ENCODE measurements at regions not wholly inside any gene's neighbourhood (a gene's known extent, or its start where the extent isn't known, plus 50 kb on each side); places are given as distances from the start of the nearest gene placed in this dataset.

GRCh38 chr4:141538001-141538400, 98.4 kb upstream of the IL15 start:
- no peaks in the 10 kb centered on the region for H3K9me3 ChIP-seq
- H3K36me3 ChIP-seq = no peaks in the 10 kb centered on the region
- TF ChIP-seq CTCF (IDR thresholded peaks at IDR 0.05) = no peak
- ATAC-seq (no peak), DNase-seq (no peak)
- H3K27ac ChIP-seq = no peak overlapping the region
- H3K4me1 ChIP-seq = no peaks in the 10 kb centered on the region
- no peaks in the 10 kb centered on the region for H3K27me3 ChIP-seq
- intact Hi-C loops (cut with DNase I) = no loop called here
- H3K4me3 ChIP-seq = no peak overlapping the region

GRCh38 chr4:141540643-141541042, 95.7 kb upstream of the IL15 start:
- DNase-seq = no peak
- no peak for TF ChIP-seq CTCF (IDR thresholded peaks at IDR 0.05)
- Histone ChIP-seq H3K27ac (no peak overlapping the region), H3K27me3 (no peaks in the 10 kb centered on the region), H3K4me1 (no peaks in the 10 kb centered on the region), H3K9me3 (no peaks in the 10 kb centered on the region), H3K36me3 (no peaks in the 10 kb centered on the region), H3K4me3 (no peak overlapping the region)
- ATAC-seq = no peak
- intact Hi-C loops (cut with DNase I) = no loop called here

- Histone ChIP-seq H3K9me3 (no peaks in the 10 kb centered on the region), H3K36me3 (no peaks in the 10 kb centered on the region), H3K27ac (no peak overlapping the region), H3K4me1 (no peaks in the 10 kb centered on the region), H3K4me3 (no peak overlapping the region), H3K27me3 (no peaks in the 10 kb centered on the region)
- TF ChIP-seq CTCF (IDR thresholded peaks at IDR 0.05) = no peak
- intact Hi-C loops (cut with DNase I) = no loop called here
- DNase-seq (no peak), ATAC-seq (no peak)
Observed at GRCh38 chr4:141541851-141542250, 94.5 kb upstream of the IL15 start.

GRCh38 chr4:141543176-141543575, 93.2 kb upstream of the IL15 start:
- no peak for ATAC-seq
- intact Hi-C loops (cut with DNase I) = no loop called here

GRCh38 chr4:141543706-141544105, 92.7 kb upstream of the IL15 start:
- Histone ChIP-seq H3K9me3 (no peaks in the 10 kb centered on the region), H3K27me3 (no peaks in the 10 kb centered on the region), H3K4me3 (no peak overlapping the region), H3K27ac (no peak overlapping the region), H3K4me1 (no peaks in the 10 kb centered on the region), H3K36me3 (no peaks in the 10 kb centered on the region)
- no peak for TF ChIP-seq CTCF (IDR thresholded peaks at IDR 0.05)
- DNase-seq (no peak), ATAC-seq (no peak)
- intact Hi-C loops (cut with DNase I) = no loop called here

More at GRCh38 chr4:141543176-141543575, 93.2 kb upstream of the IL15 start:
- H3K4me3 ChIP-seq = no peak overlapping the region
- no peaks in the 10 kb centered on the region for H3K9me3 ChIP-seq
- no peak for DNase-seq
- H3K27ac ChIP-seq = no peak overlapping the region
- H3K4me1 ChIP-seq = no peaks in the 10 kb centered on the region
- TF ChIP-seq CTCF (IDR thresholded peaks at IDR 0.05) = no peak
- no peaks in the 10 kb centered on the region for H3K36me3 ChIP-seq
- no peaks in the 10 kb centered on the region for H3K27me3 ChIP-seq

GRCh38 chr4:141548791-141549190, 87.6 kb upstream of the IL15 start:
- Histone ChIP-seq H3K27ac (no peak overlapping the region), H3K36me3 (no peaks in the 10 kb centered on the region), H3K4me3 (no peak overlapping the region), H3K4me1 (no peaks in the 10 kb centered on the region), H3K27me3 (no peaks in the 10 kb centered on the region), H3K9me3 (no peaks in the 10 kb centered on the region)
- ATAC-seq = no peak
- no peak for TF ChIP-seq CTCF (IDR thresholded peaks at IDR 0.05)
- intact Hi-C loops (cut with DNase I) = no loop called here
- no peak for DNase-seq

All from upper lobe of right lung (tissue), 1 donor.